EL (cell line): ENCODE measurements at regions not wholly inside any gene's neighbourhood (a gene's known extent, or its start where the extent isn't known, plus 50 kb on each side); places are given as distances from the start of the nearest gene placed in this dataset.

ENCODE experiments used
- DNase-seq: peaks from one replicate; pipeline ENCODE4 v3.0.0-alpha.2; 2016

- no peak for DNase-seq
Measured at GRCh38 chrY:12593532-12594216, 107.4 kb upstream of the USP9Y start.

GRCh38 chrY:12598783-12599182 lies 102.2 kb upstream of the USP9Y start:
- peak; percentile 19 for DNase-seq

GRCh38 chrY:12605426-12605825 lies 95.6 kb upstream of the USP9Y start:
- DNase-seq, result no peak

GRCh38 chrY:12610861-12611260 lies 90.2 kb upstream of the USP9Y start:
- DNase-seq, result no peak

- DNase-seq, result peak; percentile 23
Measured at GRCh38 chrY:12615733-12616446, 85.1 kb upstream of the USP9Y start.

- DNase-seq, result peak; percentile 53
Measured at GRCh38 chrY:12621454-12622081, 79.5 kb upstream of the USP9Y start.

- DNase-seq, result peak; percentile 21
Measured at GRCh38 chrY:12623204-12623603, 77.8 kb upstream of the USP9Y start.

GRCh38 chrY:12642986-12643385 lies 58.0 kb upstream of the USP9Y start:
- peak; percentile 48 for DNase-seq

GRCh38 chrY:12643693-12644348 lies 57.2 kb upstream of the USP9Y start:
- peak; percentile 52 for DNase-seq

GRCh38 chrY:12651095-12651494 lies 49.9 kb upstream of the USP9Y start:
- no peak for DNase-seq
